ENCODE measurements at regions not wholly inside any gene's neighbourhood (a gene's known extent, or its start where the extent isn't known, plus 50 kb on each side); places are given as distances from the start of the nearest gene placed in this dataset.

DNA sequence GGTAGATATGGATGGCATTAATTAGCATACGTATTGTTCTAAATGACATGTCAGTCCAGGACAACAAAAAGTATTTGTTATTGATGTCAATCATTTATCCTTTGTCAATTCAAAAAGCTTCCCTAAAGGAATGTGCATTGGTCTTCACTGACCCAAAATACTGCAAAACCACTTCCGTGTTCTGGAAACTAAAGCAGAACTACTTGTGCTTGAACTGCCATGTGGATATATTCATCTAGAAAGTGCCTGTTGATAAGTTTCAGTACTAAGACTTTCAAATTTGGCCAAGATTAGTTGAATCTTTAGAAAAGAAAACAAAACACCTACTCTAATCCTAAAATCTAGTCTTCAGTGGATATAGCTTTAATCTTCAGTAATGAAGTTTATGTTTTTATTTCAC, 242.1 kb upstream of the PPP1R3A start:
- TF ChIP-seq, protein P1, sequence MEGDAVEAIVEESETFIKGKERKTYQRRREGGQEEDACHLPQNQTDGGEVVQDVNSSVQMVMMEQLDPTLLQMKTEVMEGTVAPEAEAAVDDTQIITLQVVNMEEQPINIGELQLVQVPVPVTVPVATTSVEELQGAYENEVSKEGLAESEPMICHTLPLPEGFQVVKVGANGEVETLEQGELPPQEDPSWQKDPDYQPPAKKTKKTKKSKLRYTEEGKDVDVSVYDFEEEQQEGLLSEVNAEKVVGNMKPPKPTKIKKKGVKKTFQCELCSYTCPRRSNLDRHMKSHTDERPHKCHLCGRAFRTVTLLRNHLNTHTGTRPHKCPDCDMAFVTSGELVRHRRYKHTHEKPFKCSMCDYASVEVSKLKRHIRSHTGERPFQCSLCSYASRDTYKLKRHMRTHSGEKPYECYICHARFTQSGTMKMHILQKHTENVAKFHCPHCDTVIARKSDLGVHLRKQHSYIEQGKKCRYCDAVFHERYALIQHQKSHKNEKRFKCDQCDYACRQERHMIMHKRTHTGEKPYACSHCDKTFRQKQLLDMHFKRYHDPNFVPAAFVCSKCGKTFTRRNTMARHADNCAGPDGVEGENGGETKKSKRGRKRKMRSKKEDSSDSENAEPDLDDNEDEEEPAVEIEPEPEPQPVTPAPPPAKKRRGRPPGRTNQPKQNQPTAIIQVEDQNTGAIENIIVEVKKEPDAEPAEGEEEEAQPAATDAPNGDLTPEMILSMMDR (IDR thresholded peaks at IDR 0.05), result no peak
- peaks cover 0 to 4% (median 0%) of the 10 kb centered on the region in 7 donors for H3K9me3 Mint-ChIP-seq
- no peaks in the 10 kb centered on the region for H3K9me3 ChIP-seq (replicated peaks in 1 of 2; ENCODE audit: control insufficient read depth in 1 of 2, insufficient read depth in 1 of 2, low read length in 2 of 2)
- no peaks in the 10 kb centered on the region for H4K20me1 ChIP-seq (ENCODE audit: insufficient read depth, low read length)
- peaks cover 0 to 3% (median 2%) of the 10 kb centered on the region in 3 donors for H3K27me3 Mint-ChIP-seq (ENCODE audit: low read depth in 3 of 3)
- H3K9ac ChIP-seq (ENCODE audit: insufficient read depth, low read length, poor library complexity, severe bottlenecking), result no peak overlapping the region
- intact Hi-C loops (cut with micrococcal nuclease), result no loop called here
- no peaks in the 10 kb centered on the region for H3K36me3 Mint-ChIP-seq
- H2AFZ ChIP-seq (ENCODE audit: insufficient read depth, low read depth, low read length, poor library complexity, severe bottlenecking), result no peak overlapping the region
- no peaks in the 10 kb centered on the region for H3K36me3 ChIP-seq (replicated peaks in 1 of 2; ENCODE audit: control insufficient read depth in 1 of 2, insufficient read depth in 2 of 2, low read length in 2 of 2)
- no CpG with 5 or more reads among the region's 2 CpGs for WGBS (ENCODE audit: insufficient coverage)
- H3K27me3 ChIP-seq (ENCODE audit: control insufficient read depth in 2 of 2, insufficient read depth in 2 of 2, low read length in 2 of 2), result no peaks in the 10 kb centered on the region
- H3K27ac ChIP-seq (ENCODE audit: low read depth in 1 of 2, low read length in 2 of 2), result no peak overlapping the region
- H3K4me1 Mint-ChIP-seq, result no peaks in the 10 kb centered on the region
- H3K4me3 ChIP-seq (replicated peaks in 1 of 3; ENCODE audit: low read depth in 2 of 3, low read length in 3 of 3), result no peak overlapping the region
- no peaks in the 10 kb centered on the region for H3K79me2 ChIP-seq (ENCODE audit: insufficient read depth, low read length)
- no peak overlapping the region for H3K27ac Mint-ChIP-seq
- no peak overlapping the region for H3K4me3 Mint-ChIP-seq
- H3K4me1 ChIP-seq (ENCODE audit: control insufficient read depth in 1 of 2, insufficient read depth in 2 of 2, low read length in 2 of 2), result no peaks in the 10 kb centered on the region
- H3K4me2 ChIP-seq (replicated peaks; ENCODE audit: extremely low read depth, low read length, poor library complexity, severe bottlenecking), result no peak overlapping the region
- no peak for DNase-seq

DNA sequence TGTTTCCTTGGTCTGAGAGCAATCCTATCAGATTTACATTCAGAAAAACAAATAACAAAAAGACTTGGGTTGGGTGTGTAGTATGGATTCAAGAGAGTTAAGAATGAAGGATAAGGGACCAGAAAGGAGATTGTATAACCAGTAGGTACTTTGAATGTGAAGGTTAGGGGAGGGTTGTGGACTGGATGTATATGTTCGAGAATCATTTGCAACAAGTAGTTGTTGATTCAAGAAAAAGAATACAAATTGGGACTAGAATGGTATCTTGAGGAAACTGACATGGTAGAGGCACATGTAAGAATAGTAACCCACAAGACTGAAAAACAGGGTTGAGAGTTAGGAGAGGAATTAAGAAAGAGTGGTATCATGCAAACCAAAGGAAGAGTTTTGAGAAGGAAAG, 240.0 kb upstream of the PPP1R3A start:
- no peak overlapping the region for H3K4me3 Mint-ChIP-seq
- no peak overlapping the region for H3K9ac ChIP-seq (ENCODE audit: insufficient read depth, low read length, poor library complexity, severe bottlenecking)
- TF ChIP-seq, protein P1 (IDR thresholded peaks at IDR 0.05), result no peak

More for the DNA sequence above, 240.0 kb upstream of the PPP1R3A start:
- no peak overlapping the region for H2AFZ ChIP-seq (ENCODE audit: insufficient read depth, low read depth, low read length, poor library complexity, severe bottlenecking)
- Mint-ChIP-seq H3K9me3 (peaks cover 0 to 4% (median 0%) of the 10 kb centered on the region in 7 donors), H3K27ac (no peak overlapping the region), H3K36me3 (no peaks in the 10 kb centered on the region), H3K4me1 (no peaks in the 10 kb centered on the region), H3K27me3 (ENCODE audit: low read depth in 3 of 3) (peaks cover 0 to 2% (median 0%) of the 10 kb centered on the region in 3 donors)
- no peak for DNase-seq
- H3K27me3 ChIP-seq (ENCODE audit: control insufficient read depth in 2 of 2, insufficient read depth in 2 of 2, low read length in 2 of 2), result no peaks in the 10 kb centered on the region
- H3K4me3 ChIP-seq (replicated peaks in 1 of 3; ENCODE audit: low read depth in 2 of 3, low read length in 3 of 3), result no peak overlapping the region
- 83% methylated on average over 1 of the region's 1 CpG for WGBS (ENCODE audit: insufficient coverage)
- H3K27ac ChIP-seq (ENCODE audit: low read depth in 1 of 2, low read length in 2 of 2), result no peak overlapping the region
- H3K79me2 ChIP-seq (ENCODE audit: insufficient read depth, low read length), result no peaks in the 10 kb centered on the region
- no peaks in the 10 kb centered on the region for H3K9me3 ChIP-seq (replicated peaks in 1 of 2; ENCODE audit: control insufficient read depth in 1 of 2, insufficient read depth in 1 of 2, low read length in 2 of 2)
- intact Hi-C loops (cut with micrococcal nuclease), result no loop called here
- H4K20me1 ChIP-seq (ENCODE audit: insufficient read depth, low read length), result no peaks in the 10 kb centered on the region
- no peaks in the 10 kb centered on the region for H3K36me3 ChIP-seq (replicated peaks in 1 of 2; ENCODE audit: control insufficient read depth in 1 of 2, insufficient read depth in 2 of 2, low read length in 2 of 2)
- H3K4me2 ChIP-seq (replicated peaks; ENCODE audit: extremely low read depth, low read length, poor library complexity, severe bottlenecking), result no peak overlapping the region
- no peaks in the 10 kb centered on the region for H3K4me1 ChIP-seq (ENCODE audit: control insufficient read depth in 1 of 2, insufficient read depth in 2 of 2, low read length in 2 of 2)
